ENCODE measurements at regions not wholly inside any gene's neighbourhood (a gene's known extent, or its start where the extent isn't known, plus 50 kb on each side); places are given as distances from the start of the nearest gene placed in this dataset.

DNA sequence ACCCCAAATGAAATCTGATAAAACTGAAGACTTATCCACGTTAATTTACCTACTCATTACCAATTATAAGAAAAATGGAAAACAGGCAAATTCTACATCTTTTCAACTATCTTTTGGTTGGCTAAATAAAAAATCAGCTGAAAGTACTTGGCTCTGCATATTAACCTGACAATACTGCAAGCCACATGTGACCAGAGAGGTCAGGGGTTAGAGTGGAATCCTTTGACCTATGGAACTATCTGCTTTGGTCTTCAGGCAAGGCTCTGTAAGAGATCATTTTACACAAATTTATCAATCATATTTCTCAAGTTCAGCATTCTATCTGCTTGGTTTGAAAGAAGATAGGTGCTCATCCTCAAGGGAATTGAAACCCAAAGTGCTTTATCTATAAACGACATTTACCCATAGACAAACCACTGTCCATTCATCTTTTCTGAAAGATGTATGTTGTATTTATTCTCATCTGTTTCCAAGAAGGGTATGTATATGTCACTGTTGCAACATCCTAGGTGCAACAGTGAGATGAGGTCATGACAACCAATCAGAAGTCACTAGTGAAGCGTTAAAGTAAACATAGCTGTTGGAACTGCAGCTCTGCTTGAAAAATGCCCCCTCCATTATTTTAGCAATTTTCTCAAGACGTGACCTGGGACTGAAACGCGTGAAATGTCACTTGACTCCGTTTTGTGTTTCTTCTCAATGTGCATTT is 144.9 kb upstream of the POU5F2 start:
- H3K4ac ChIP-seq (ENCODE audit: low read depth, low read length) = no peak overlapping the region
- no peak overlapping the region for H2BK20ac ChIP-seq (ENCODE audit: low read depth, low read length)
- H3K4me1 ChIP-seq (ENCODE audit: control insufficient read depth, insufficient read depth, low read length) = no peaks in the 10 kb centered on the region
- no peak overlapping the region for H3K56ac ChIP-seq (ENCODE audit: extremely low read depth, insufficient read depth, low read length)
- H4K91ac ChIP-seq (ENCODE audit: insufficient read depth, low read depth, low read length) = no peak overlapping the region
- no peak overlapping the region; the same call in 1 of the 2 replicates for H3K4me2 ChIP-seq (ENCODE audit: low read depth, low read length)
- DNase-seq = peak; percentile 20
- no peaks in the 10 kb centered on the region for H3K27me3 ChIP-seq (ENCODE audit: control insufficient read depth, insufficient read depth, low read length)
- no peak overlapping the region for H4K5ac ChIP-seq (ENCODE audit: low read depth, low read length)
- no peak overlapping the region for H2BK5ac ChIP-seq (ENCODE audit: low read depth, low read length, poor library complexity, severe bottlenecking)
- H3K9ac ChIP-seq (ENCODE audit: low read depth, low read length) = no peak overlapping the region
- no peak overlapping the region for H2AFZ ChIP-seq (replicated peaks; ENCODE audit: low read length, poor library complexity)
- ChIA-PET POLR2A (ENCODE audit: unreplicated experiment) (no interaction called here), CTCF (interaction anchor here (0.7 to 1.6 kb wide), 4 partner anchors 8 to 80 kb away, joined by 3 to 7 read pairs (median 4); no protein-coding TSS in a partner anchor)
- no peak overlapping the region for H3K4me3 ChIP-seq (ENCODE audit: insufficient read depth, low read depth, low read length)
- no CpG with 5 or more reads among the region's 7 CpGs for WGBS, 2 experiments (ENCODE audit: extremely low coverage in 2 of 2, insufficient read length in 1 of 2)
- H4K8ac ChIP-seq (ENCODE audit: low read depth in 2 of 2, low read length in 2 of 2) = no peak overlapping the region
- TF ChIP-seq CEBPB (IDR thresholded peaks at IDR 0.05; ENCODE audit: low read depth, low read length) (peak; percentile 70), MAZ (IDR thresholded peaks at IDR 0.05; ENCODE audit: borderline replicate concordance, low read depth, low read length) (no peak)
- no peak overlapping the region for H2AK5ac ChIP-seq (ENCODE audit: low read depth, low read length)
- H2AK9ac ChIP-seq (replicated peaks; ENCODE audit: low read depth, low read length, poor library complexity) = no peak overlapping the region
- no peaks in the 10 kb centered on the region; a peak in 1 of 4 replicates for H3K79me1 ChIP-seq (ENCODE audit: low read depth in 1 of 2, low read length in 2 of 2)
- no peaks in the 10 kb centered on the region for H3K9me1 ChIP-seq (ENCODE audit: insufficient read depth, low read length)
- no peak overlapping the region for H3K27ac ChIP-seq (ENCODE audit: insufficient read depth, low read length)
- H4K20me1 ChIP-seq (ENCODE audit: insufficient read depth, low read length) = no peaks in the 10 kb centered on the region
- no peak overlapping the region for H3K14ac ChIP-seq (replicated peaks; ENCODE audit: low read depth, low read length)
- BruUV-seq (replicated peaks) = no TSS peak
- dilution Hi-C loops (cut with HindIII; ENCODE audit: low sequenced_read_pairs, unreplicated experiment) = no loop called here
- in situ Hi-C loops (cut with MboI; ENCODE audit: low sequenced_read_pairs) = no loop called here
- H3K18ac ChIP-seq (ENCODE audit: low read depth, low read length) = no peak overlapping the region
- H3K36me3 ChIP-seq (ENCODE audit: control insufficient read depth, insufficient read depth, low read length) = no peaks in the 10 kb centered on the region
- no peaks in the 10 kb centered on the region for H3K9me3 ChIP-seq (ENCODE audit: control insufficient read depth, insufficient read depth, low read length)
- no peak overlapping the region for H3K23ac ChIP-seq (ENCODE audit: low read depth, low read length)
- intact Hi-C loops (cut with micrococcal nuclease) = no loop called here
- no peak overlapping the region for H2BK15ac ChIP-seq (ENCODE audit: low read depth, low read length)
- no peak for ATAC-seq (ENCODE audit: low read depth)
- no peak overlapping the region for H2BK120ac ChIP-seq (ENCODE audit: low read depth, low read length)
